ENCODE measurements at regions not wholly inside any gene's neighbourhood (a gene's known extent, or its start where the extent isn't known, plus 50 kb on each side); places are given as distances from the start of the nearest gene placed in this dataset.

- Histone ChIP-seq H3K18ac (ENCODE audit: low read depth, low read length) (no peak overlapping the region), H3K56ac (ENCODE audit: extremely low read depth, insufficient read depth, low read length) (no peak overlapping the region), H3K9ac (ENCODE audit: low read depth, low read length) (no peak overlapping the region), H2AK5ac (ENCODE audit: low read depth, low read length) (no peak overlapping the region), H3K23ac (ENCODE audit: low read depth, low read length) (no peak overlapping the region), H4K8ac (ENCODE audit: low read depth in 2 of 2, low read length in 2 of 2) (no peak overlapping the region), H2AFZ (replicated peaks; ENCODE audit: low read length, poor library complexity) (peak overlapping the region; percentile 21), H3K9me3 (ENCODE audit: control insufficient read depth, insufficient read depth, low read length) (no peaks in the 10 kb centered on the region; the same call in 1 of the 2 replicates), H3K4me2 (ENCODE audit: low read depth, low read length) (no peak overlapping the region), H3K14ac (replicated peaks; ENCODE audit: low read depth, low read length) (no peak overlapping the region), H3K9me1 (ENCODE audit: insufficient read depth, low read length) (no peaks in the 10 kb centered on the region), H2AK9ac (replicated peaks; ENCODE audit: low read depth, low read length, poor library complexity) (no peak overlapping the region), H3K4ac (ENCODE audit: low read depth, low read length) (no peak overlapping the region), H4K91ac (ENCODE audit: insufficient read depth, low read depth, low read length) (no peak overlapping the region), H2BK20ac (ENCODE audit: low read depth, low read length) (no peak overlapping the region), H2BK15ac (ENCODE audit: low read depth, low read length) (no peak overlapping the region), H4K20me1 (ENCODE audit: insufficient read depth, low read length) (no peaks in the 10 kb centered on the region), H3K4me3 (ENCODE audit: insufficient read depth, low read depth, low read length) (no peak overlapping the region), H2BK5ac (ENCODE audit: low read depth, low read length, poor library complexity, severe bottlenecking) (no peak overlapping the region), H3K4me1 (ENCODE audit: control insufficient read depth, insufficient read depth, low read length) (no peaks in the 10 kb centered on the region), H3K36me3 (ENCODE audit: control insufficient read depth, insufficient read depth, low read length) (no peaks in the 10 kb centered on the region), H3K79me1 (ENCODE audit: low read depth in 1 of 2, low read length in 2 of 2) (no peaks in the 10 kb centered on the region), H3K27me3 (ENCODE audit: control insufficient read depth, insufficient read depth, low read length) (no peaks in the 10 kb centered on the region), H3K27ac (ENCODE audit: insufficient read depth, low read length) (no peak overlapping the region), H4K5ac (ENCODE audit: low read depth, low read length) (no peak overlapping the region), H2BK120ac (ENCODE audit: low read depth, low read length) (no peak overlapping the region)
- WGBS, 2 experiments (ENCODE audit: extremely low coverage in 2 of 2, insufficient read length in 1 of 2), result 94% methylated on average over 5 of the region's 14 CpGs; no CpG with 5 or more reads in 1 of the 2 experiments
- in situ Hi-C loops (cut with MboI; ENCODE audit: low sequenced_read_pairs) (no loop called here), dilution Hi-C loops (cut with HindIII; ENCODE audit: low sequenced_read_pairs, unreplicated experiment) (no loop called here), intact Hi-C loops (cut with micrococcal nuclease) (no loop called here)
- ChIA-PET POLR2A (ENCODE audit: unreplicated experiment) (no interaction called here), CTCF (no interaction called here)
- no TSS peak for BruUV-seq (replicated peaks)
- ATAC-seq (ENCODE audit: low read depth) (no peak), DNase-seq (no peak)
- TF ChIP-seq CHD1 (IDR thresholded peaks at IDR 0.05; ENCODE audit: low read depth, low read length) (no peak), MAZ (IDR thresholded peaks at IDR 0.05; ENCODE audit: borderline replicate concordance, low read depth, low read length) (no peak), RFX5 (IDR thresholded peaks at IDR 0.05; ENCODE audit: low read depth, low read length) (no peak), FOS (IDR thresholded peaks at IDR 0.05; ENCODE audit: low read depth, low read length) (no peak), ELK1 (IDR thresholded peaks at IDR 0.05; ENCODE audit: borderline replicate concordance, low read depth, low read length) (no peak), CEBPB (IDR thresholded peaks at IDR 0.05; ENCODE audit: low read depth, low read length) (no peak), CTCF (conservative IDR thresholded peaks at IDR 0.05; ENCODE audit: low read depth, low read length) (no peak), MAFK (IDR thresholded peaks at IDR 0.05; ENCODE audit: low read depth, low read length) (no peak), POLR2A (IDR thresholded peaks at IDR 0.05; ENCODE audit: low read depth, low read length) (no peak), SMC3 (IDR thresholded peaks at IDR 0.05; ENCODE audit: low read depth, low read length) (no peak), RCOR1 (IDR thresholded peaks at IDR 0.05; ENCODE audit: insufficient replicate concordance, low read length) (no peak), RAD21 (IDR thresholded peaks at IDR 0.05; ENCODE audit: low read length) (no peak), MXI1 (IDR thresholded peaks at IDR 0.05; ENCODE audit: borderline replicate concordance, low read depth, low read length) (no peak), NFE2L2 (IDR thresholded peaks at IDR 0.05; ENCODE audit: low read depth, low read length) (no peak), USF2 (IDR thresholded peaks at IDR 0.05; ENCODE audit: low read depth, low read length) (no peak), BHLHE40 (IDR thresholded peaks at IDR 0.05; ENCODE audit: low read depth, low read length) (no peak)
Observed at GRCh38 chr2:164109006-164109405, 373.2 kb upstream of the FIGN start.

All from IMR-90 (cell line).